Choroid plexus epithelial cell (primary cell): ENCODE measurements at regions not wholly inside any gene's neighbourhood (a gene's known extent, or its start where the extent isn't known, plus 50 kb on each side); places are given as distances from the start of the nearest gene placed in this dataset.

Experiments used
- DNase-seq: peaks from one replicate; pipeline ENCODE4 v3.0.0-alpha.2; 2010; ENCODE audit warnings: low read depth
- H3K4me3 ChIP-seq: 2 replicates; pipeline ENCODE4 v1.5.1; 2011; ENCODE audit warnings: low read depth, mild to moderate bottlenecking, control low read depth, low read length, moderate library complexity
- CTCF ChIP-seq: conservative IDR thresholded peaks from 2 replicates; pipeline ENCODE4 v1.5.1; 2011; ENCODE audit warnings: low read depth, mild to moderate bottlenecking, control low read depth, inconsistent platforms, low read length, moderate library complexity

- no peak for DNase-seq
- H3K4me3 ChIP-seq: no peak overlapping the region
- no peak for TF ChIP-seq CTCF
Observed at GRCh38 chr22:33221568-33221967, 163.4 kb upstream of the SYN3 start.

DNA sequence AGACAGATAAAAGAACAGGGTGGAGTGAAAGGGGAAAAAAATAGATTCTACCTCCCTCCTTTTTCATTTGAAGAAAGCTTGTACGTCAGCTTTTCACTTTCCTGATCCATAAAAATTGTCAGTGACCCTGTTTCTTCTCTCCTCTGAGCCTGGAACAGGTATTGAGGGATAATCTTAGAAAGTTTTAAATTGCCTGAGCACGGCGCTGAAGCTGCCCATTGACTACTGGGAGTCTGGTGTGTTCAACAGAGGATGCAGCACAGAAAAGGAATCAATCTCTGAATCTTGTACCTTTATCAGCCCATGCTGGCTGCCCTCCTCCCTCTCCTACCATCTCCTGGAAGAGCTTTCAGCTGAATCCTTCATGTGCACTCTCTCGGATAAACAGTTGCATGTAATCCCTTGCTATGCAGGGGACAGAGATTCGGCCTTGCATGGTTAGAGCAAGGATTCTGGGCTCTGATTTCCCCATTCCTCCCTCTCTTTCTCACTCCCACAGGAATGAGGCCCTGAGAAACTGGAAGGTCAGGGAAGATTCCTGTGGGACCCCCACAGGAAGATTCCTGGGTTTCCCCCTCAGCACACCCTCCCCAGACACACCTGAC lies 162.4 kb upstream of the SYN3 start:
- no peak for TF ChIP-seq CTCF
- H3K4me3 ChIP-seq: no peak overlapping the region
- no peak for DNase-seq

- no peak for TF ChIP-seq CTCF
- no peak for DNase-seq
Observed at GRCh38 chr22:33219648-33220384, 161.6 kb upstream of the SYN3 start.

GRCh38 chr22:33213383-33214075 lies 155.3 kb upstream of the SYN3 start:
- H3K4me3 ChIP-seq: no peak overlapping the region
- no peak for TF ChIP-seq CTCF
- DNase-seq: no peak

More at GRCh38 chr22:33219648-33220384, 161.6 kb upstream of the SYN3 start:
- H3K4me3 ChIP-seq: no peak overlapping the region

GRCh38 chr22:33209930-33210784 lies 152.0 kb upstream of the SYN3 start:
- TF ChIP-seq CTCF: peak; percentile 68
- peak; percentile 51 for DNase-seq
- H3K4me3 ChIP-seq: no peak overlapping the region

GRCh38 chr22:33204408-33204807 lies 146.2 kb upstream of the SYN3 start:
- H3K4me3 ChIP-seq: no peak overlapping the region
- TF ChIP-seq CTCF: no peak
- no peak for DNase-seq
